Neutrophil (primary cell): ENCODE measurements at regions not wholly inside any gene's neighbourhood (a gene's known extent, or its start where the extent isn't known, plus 50 kb on each side); places are given as distances from the start of the nearest gene placed in this dataset.

ENCODE experiments used
- H3K27ac ChIP-seq: fragments of 200-600 bp; sonication (generic); 2 replicates; pipeline ENCODE4 v1.5.1; 2016; ENCODE audit warnings: mild to moderate bottlenecking, moderate library complexity
- H3K27me3 ChIP-seq: fragments of 200-600 bp; sonication (generic); 2 replicates; pipeline ENCODE4 v1.6.0; 2016; ENCODE audit warnings: mild to moderate bottlenecking
- H3K36me3 ChIP-seq: fragments of 200-600 bp; sonication (generic); 2 replicates; pipeline ENCODE4 v1.5.1; 2017
- H3K4me1 ChIP-seq, 2 experiments: fragments of 200-600 bp in 1 of 2; sonication (generic) in 1 of 2; 1 replicate in 1 of 2; 2 replicates in 1 of 2; pipeline versions ENCODE4 v1.5.1 to v1.6.1; 2013 to 2016; ENCODE audit warnings: low read depth in 1 of 2, low read length in 1 of 2, mild to moderate bottlenecking in 1 of 2, moderate library complexity in 1 of 2; ENCODE audit not compliant: control insufficient read depth in 1 of 2, insufficient read depth in 1 of 2
- H3K4me3 ChIP-seq, 2 experiments: fragments of 200-600 bp in 1 of 2; sonication (generic) in 1 of 2; 1 replicate in 1 of 2; 2 replicates in 1 of 2; pipeline ENCODE4 v1.5.1; 2013 to 2016; ENCODE audit warnings: low read depth in 1 of 2, low read length in 1 of 2, mild to moderate bottlenecking in 1 of 2, moderate library complexity in 1 of 2
- H3K9me3 ChIP-seq: fragments of 200-600 bp; sonication (generic); 2 replicates; pipeline ENCODE4 v1.5.1; 2016
- CTCF ChIP-seq: fragments of 200-600 bp; sonication (generic); IDR thresholded peaks from 2 replicates; pipeline ENCODE4 v1.5.1; 2016; ENCODE audit warnings: antibody characterized with exemption

GRCh38 chr7:13090959-13091358 lies 403.5 kb downstream of the ARL4A start:
- TF ChIP-seq CTCF: no peak
- H3K27ac ChIP-seq: no peak overlapping the region
- no peaks in the 10 kb centered on the region for H3K36me3 ChIP-seq
- no peaks in the 10 kb centered on the region for H3K9me3 ChIP-seq
- no peaks in the 10 kb centered on the region for H3K4me1 ChIP-seq
- H3K27me3 ChIP-seq: no peaks in the 10 kb centered on the region
- H3K4me3 ChIP-seq: no peak overlapping the region

- no peak for TF ChIP-seq CTCF
- no peaks in the 10 kb centered on the region for H3K4me1 ChIP-seq
- H3K27me3 ChIP-seq: no peaks in the 10 kb centered on the region
- no peaks in the 10 kb centered on the region for H3K36me3 ChIP-seq
- H3K27ac ChIP-seq: no peak overlapping the region
- no peaks in the 10 kb centered on the region for H3K9me3 ChIP-seq
- no peak overlapping the region for H3K4me3 ChIP-seq
Measured at GRCh38 chr7:13091974-13092707, 404.7 kb downstream of the ARL4A start.

- Histone ChIP-seq H3K4me1 (no peaks in the 10 kb centered on the region), H3K36me3 (no peaks in the 10 kb centered on the region), H3K9me3 (no peaks in the 10 kb centered on the region), H3K27me3 (no peaks in the 10 kb centered on the region), H3K4me3 (no peak overlapping the region), H3K27ac (no peak overlapping the region)
- no peak for TF ChIP-seq CTCF
Measured at GRCh38 chr7:13092708-13093005, 405.2 kb downstream of the ARL4A start.

GRCh38 chr7:13093160-13093559 lies 405.7 kb downstream of the ARL4A start:
- Histone ChIP-seq H3K4me3 (no peak overlapping the region), H3K4me1 (no peaks in the 10 kb centered on the region), H3K36me3 (no peaks in the 10 kb centered on the region)

GRCh38 chr7:13097499-13097898 lies 410.1 kb downstream of the ARL4A start:
- H3K4me1 ChIP-seq: no peaks in the 10 kb centered on the region
- H3K4me3 ChIP-seq: no peak overlapping the region
- no peaks in the 10 kb centered on the region for H3K9me3 ChIP-seq
- H3K27ac ChIP-seq: no peak overlapping the region
- TF ChIP-seq CTCF: no peak
- H3K36me3 ChIP-seq: no peaks in the 10 kb centered on the region
- no peaks in the 10 kb centered on the region for H3K27me3 ChIP-seq

More at GRCh38 chr7:13093160-13093559, 405.7 kb downstream of the ARL4A start:
- no peaks in the 10 kb centered on the region for H3K9me3 ChIP-seq
- H3K27me3 ChIP-seq: no peaks in the 10 kb centered on the region
- H3K27ac ChIP-seq: no peak overlapping the region
- no peak for TF ChIP-seq CTCF

- Histone ChIP-seq H3K27ac (no peak overlapping the region), H3K4me3 (no peak overlapping the region), H3K9me3 (no peaks in the 10 kb centered on the region), H3K36me3 (no peaks in the 10 kb centered on the region), H3K27me3 (no peaks in the 10 kb centered on the region), H3K4me1 (no peaks in the 10 kb centered on the region)
- TF ChIP-seq CTCF: no peak
Measured at GRCh38 chr7:13098161-13098560, 410.7 kb downstream of the ARL4A start.
